PFSK-1 (cell line): ENCODE measurements at regions not wholly inside any gene's neighbourhood (a gene's known extent, or its start where the extent isn't known, plus 50 kb on each side); places are given as distances from the start of the nearest gene placed in this dataset.

Experiments
- POLR2AphosphoS5 ChIP-seq: IDR thresholded peaks from 2 replicates; pipeline ENCODE4 v1.6.1; 2012; ENCODE audit warnings: low read depth, mild to moderate bottlenecking, control low read depth, low read length, moderate library complexity
- TAF1 ChIP-seq: IDR thresholded peaks from 2 replicates; pipeline ENCODE4 v1.6.1; 2012; ENCODE audit warnings: low read length, control low read depth, borderline replicate concordance; ENCODE audit not compliant: insufficient read depth

DNA sequence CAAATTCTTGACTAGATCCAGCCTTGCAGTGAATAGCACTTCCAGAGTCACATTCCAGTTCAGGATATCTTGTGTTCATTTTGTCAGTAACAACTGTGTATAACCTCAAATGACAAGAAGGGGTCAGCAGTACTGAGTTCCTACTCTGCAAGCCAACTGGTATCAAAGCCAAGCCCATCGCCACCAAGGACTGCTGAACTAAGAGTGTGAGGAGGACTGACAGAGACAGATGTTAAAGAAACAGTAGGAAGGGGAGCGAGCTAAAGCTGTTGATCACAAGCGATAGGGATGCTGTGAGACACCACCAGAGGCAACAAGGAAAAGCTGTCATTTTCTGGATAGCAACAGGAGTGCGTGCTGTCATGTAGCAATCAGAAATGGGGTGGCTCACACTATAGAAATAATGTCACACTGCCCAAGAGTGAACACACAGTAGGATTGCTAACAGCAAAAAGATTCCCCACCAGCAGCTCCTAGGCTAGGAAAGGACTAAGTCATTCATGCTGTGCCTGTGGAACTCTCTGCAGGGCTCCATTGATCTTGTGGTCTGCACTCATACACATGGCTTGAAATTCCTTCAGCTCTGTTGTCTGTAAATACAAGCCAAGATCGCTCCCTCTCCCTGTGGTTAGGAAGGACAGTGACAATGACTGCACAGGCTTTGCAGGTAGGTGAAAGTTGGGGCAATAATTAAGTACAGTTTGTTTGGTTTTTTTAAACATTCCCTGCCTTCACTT lies 658.6 kb downstream of the NR2F1-AS1 start:
- TF ChIP-seq POLR2AphosphoS5 (no peak), TAF1 (no peak)
